ENCODE measurements at regions not wholly inside any gene's neighbourhood (a gene's known extent, or its start where the extent isn't known, plus 50 kb on each side); places are given as distances from the start of the nearest gene placed in this dataset.

- ATAC-seq (ENCODE audit: low read depth) (no peak), DNase-seq (no peak)
- ChIA-PET POLR2A (no interaction called here), CTCF (no interaction called here)
- Histone ChIP-seq H3K36me3 (replicated peaks in 1 of 2; ENCODE audit: control extremely low read depth in 1 of 2, control insufficient read depth in 1 of 2, extremely low read depth in 1 of 2, insufficient read depth in 2 of 2, low read length in 1 of 2) (no peaks in the 10 kb centered on the region), H3K9me3 (ENCODE audit: control extremely low read depth in 1 of 3, control insufficient read depth in 2 of 3, insufficient read depth in 1 of 3, low read length in 2 of 3) (peaks cover 0 to 1% (median 0%) of the 10 kb centered on the region in 3 donors), H3K27me3 (replicated peaks in 1 of 4; ENCODE audit: control extremely low read depth in 1 of 4, control insufficient read depth in 3 of 4, insufficient read depth in 4 of 4, low read length in 3 of 4) (no peaks in the 10 kb centered on the region), H3K27ac (ENCODE audit: low read length in 2 of 2) (no peak overlapping the region), H3K4me3 (ENCODE audit: control extremely low read depth in 1 of 5, extremely low read depth in 1 of 5, insufficient read depth in 1 of 5, low read depth in 2 of 5, low read length in 4 of 5) (no peak overlapping the region), H3K4me2 (replicated peaks; ENCODE audit: low read depth, low read length, poor library complexity, severe bottlenecking) (no peak overlapping the region), H3K4me1 (ENCODE audit: control insufficient read depth in 2 of 2, insufficient read depth in 2 of 2, low read length in 2 of 2) (no peaks in the 10 kb centered on the region), H2AFZ (ENCODE audit: insufficient read depth, low read depth, low read length, poor library complexity, severe bottlenecking) (no peak overlapping the region), H3K79me2 (ENCODE audit: control insufficient read depth, insufficient read depth, low read length) (no peaks in the 10 kb centered on the region), H3K9ac (ENCODE audit: low read length) (no peak overlapping the region), H4K20me1 (ENCODE audit: control insufficient read depth, insufficient read depth, low read length, poor library complexity, severe bottlenecking) (no peaks in the 10 kb centered on the region)
- Mint-ChIP-seq H3K27ac (no peak overlapping the region), H3K27me3 (no peaks in the 10 kb centered on the region), H3K4me3 (no peak overlapping the region), H3K4me1 (no peaks in the 10 kb centered on the region), H3K9me3 (ENCODE audit: insufficient read depth) (no peaks in the 10 kb centered on the region)
- intact Hi-C loops (cut with micrococcal nuclease): no loop called here
- TF ChIP-seq EZH2 (IDR thresholded peaks at IDR 0.05; ENCODE audit: borderline replicate concordance, insufficient read depth, low read depth, low read length, poor library complexity, severe bottlenecking) (no peak), CTCF (IDR thresholded peaks at IDR 0.05) (no peak)
Measured at GRCh38 chr4:125952631-125953030, 637.9 kb downstream of the FAT4 start.

- Histone ChIP-seq H3K9me3 (ENCODE audit: control extremely low read depth in 1 of 3, control insufficient read depth in 2 of 3, insufficient read depth in 1 of 3, low read length in 2 of 3) (peaks cover 0 to 6% (median 0%) of the 10 kb centered on the region in 3 donors), H2AFZ (ENCODE audit: insufficient read depth, low read depth, low read length, poor library complexity, severe bottlenecking) (no peak overlapping the region), H4K20me1 (ENCODE audit: control insufficient read depth, insufficient read depth, low read length, poor library complexity, severe bottlenecking) (no peaks in the 10 kb centered on the region), H3K4me3 (ENCODE audit: control extremely low read depth in 1 of 5, extremely low read depth in 1 of 5, insufficient read depth in 1 of 5, low read depth in 2 of 5, low read length in 4 of 5) (no peak overlapping the region), H3K4me2 (replicated peaks; ENCODE audit: low read depth, low read length, poor library complexity, severe bottlenecking) (no peak overlapping the region), H3K27ac (ENCODE audit: low read length in 2 of 2) (no peak overlapping the region), H3K36me3 (replicated peaks in 1 of 2; ENCODE audit: control extremely low read depth in 1 of 2, control insufficient read depth in 1 of 2, extremely low read depth in 1 of 2, insufficient read depth in 2 of 2, low read length in 1 of 2) (no peaks in the 10 kb centered on the region), H3K27me3 (replicated peaks in 1 of 4; ENCODE audit: control extremely low read depth in 1 of 4, control insufficient read depth in 3 of 4, insufficient read depth in 4 of 4, low read length in 3 of 4) (no peaks in the 10 kb centered on the region), H3K9ac (ENCODE audit: low read length) (no peak overlapping the region), H3K4me1 (ENCODE audit: control insufficient read depth in 2 of 2, insufficient read depth in 2 of 2, low read length in 2 of 2) (no peaks in the 10 kb centered on the region), H3K79me2 (ENCODE audit: control insufficient read depth, insufficient read depth, low read length) (no peaks in the 10 kb centered on the region)
- DNase-seq (no peak), ATAC-seq (ENCODE audit: low read depth) (no peak)
- Mint-ChIP-seq H3K27me3 (no peaks in the 10 kb centered on the region), H3K27ac (no peak overlapping the region), H3K4me3 (no peak overlapping the region), H3K9me3 (ENCODE audit: insufficient read depth) (no peaks in the 10 kb centered on the region), H3K4me1 (no peaks in the 10 kb centered on the region)
- TF ChIP-seq CTCF (IDR thresholded peaks at IDR 0.05) (no peak), EZH2 (IDR thresholded peaks at IDR 0.05; ENCODE audit: borderline replicate concordance, insufficient read depth, low read depth, low read length, poor library complexity, severe bottlenecking) (no peak)
- WGBS (ENCODE audit: insufficient coverage): no CpG with 5 or more reads among the region's 1 CpG
- POLR2A ChIA-PET: no interaction called here
- CTCF ChIA-PET: no interaction called here
- intact Hi-C loops (cut with micrococcal nuclease): no loop called here
Measured at GRCh38 chr4:125956276-125956675, 641.5 kb downstream of the FAT4 start.

All from B cell (primary cell).